Panc1 (cell line): ENCODE measurements at regions not wholly inside any gene's neighbourhood (a gene's known extent, or its start where the extent isn't known, plus 50 kb on each side); places are given as distances from the start of the nearest gene placed in this dataset.

Experiments
- ATAC-seq: fragments of 200-7000 bp; cut with Tn5 transposase; 2 replicates; pipeline ENCODE4 v1.9.1; 2020; ENCODE audit warnings: mild to moderate bottlenecking, moderate library complexity
- BruUV-seq: library from RNA; stranded (reverse); fragments of 400-500 nt; replicated peaks from 2 replicates; lab custom pipeline; 2021; lab: Mats Ljungman, UMichigan
- CTCF ChIA-PET: fragments of 300-600 bp; sonication (Branson Sonifier 250); formaldehyde crosslinking; loops from one replicate; lab custom pipeline; 2022; ENCODE audit warnings: antibody characterized with exemption; lab: Charles Lee
- POLR2A ChIA-PET: fragments of 300-600 bp; sonication (Branson Sonifier 250); formaldehyde crosslinking; loops from one replicate; lab custom pipeline; 2022; ENCODE audit warnings: antibody characterized with exemption; lab: Charles Lee
- DNase-seq: peaks from one replicate; pipeline ENCODE4 v3.0.0-alpha.2; 2010; ENCODE audit warnings: low read depth, low spot score
- H3K27ac ChIP-seq: 2 replicates; pipeline ENCODE4 v1.5.1; 2011; ENCODE audit warnings: mild to moderate bottlenecking, low read length, inconsistent platforms
- H3K27me3 ChIP-seq: fragments of 200-500 bp; sonication (Bioruptor generic); 2 replicates; pipeline ENCODE4 v1.6.0; 2014; ENCODE audit warnings: low read length, inconsistent platforms; ENCODE audit not compliant: control insufficient read depth, insufficient read depth
- H3K36me3 ChIP-seq: fragments of 200-500 bp; sonication (Bioruptor generic); 2 replicates; pipeline ENCODE4 v1.5.1; 2014; ENCODE audit warnings: inconsistent platforms, mild to moderate bottlenecking, low read length, moderate library complexity; ENCODE audit not compliant: control insufficient read depth, insufficient read depth
- H3K4me1 ChIP-seq: 2 replicates; pipeline ENCODE4 v1.5.1; 2011; ENCODE audit warnings: inconsistent platforms, mild to moderate bottlenecking, low read length, moderate library complexity; ENCODE audit not compliant: control insufficient read depth, insufficient read depth
- H3K4me3 ChIP-seq, 2 experiments: 2 replicates each; pipeline ENCODE4 v1.5.1; 2011 to 2012; ENCODE audit warnings: low read depth in 2 of 2, low read length in 2 of 2, mild to moderate bottlenecking in 2 of 2, inconsistent platforms in 1 of 2, moderate library complexity in 1 of 2
- H3K9me3 ChIP-seq: fragments of 200-500 bp; sonication (Bioruptor generic); 2 replicates; pipeline ENCODE4 v1.5.1; 2014; ENCODE audit warnings: low read depth, mild to moderate bottlenecking, inconsistent platforms, low read length, moderate library complexity; ENCODE audit not compliant: control insufficient read depth, insufficient read depth
- POLR2AphosphoS5 ChIP-seq: IDR thresholded peaks from 2 replicates; pipeline ENCODE4 v1.6.1; 2012; ENCODE audit warnings: mild to moderate bottlenecking, low read depth, low read length, moderate library complexity
- REST ChIP-seq, 2 experiments: IDR thresholded peaks; 2 replicates each; pipeline ENCODE4 v1.6.1; 2011 to 2012; ENCODE audit warnings: low read depth in 2 of 2, control low read depth in 1 of 2, low read length in 1 of 2, mild to moderate bottlenecking in 1 of 2, moderate library complexity in 1 of 2; ENCODE audit not compliant: insufficient read depth in 1 of 2
- SIN3A ChIP-seq: IDR thresholded peaks from 2 replicates; pipeline ENCODE4 v1.6.1; 2012; ENCODE audit warnings: low read depth, mild to moderate bottlenecking, low read length, moderate library complexity, borderline replicate concordance; ENCODE audit not compliant: insufficient read depth
- TCF7L2 ChIP-seq: IDR thresholded peaks from 2 replicates; pipeline ENCODE4 v1.6.1; 2011; ENCODE audit warnings: mild to moderate bottlenecking, low read depth, low read length, inconsistent platforms
- in situ Hi-C: cut with HindIII; loops from 2 replicates; pipeline ENCODE4 v1.10.0; 2016; ENCODE audit warnings: low sequenced_read_pairs, low pct_unique_long_range_greater_than_20kb
- intact Hi-C: fragments of 100-400 bp; cut with micrococcal nuclease; formaldehyde crosslinking; loops from one replicate; pipeline ENCODE4 v1.10.0; 2022; ENCODE audit not compliant: unreplicated experiment
- TF ChIP-seq, protein P1 (sequence below): fragments of 450-650 bp; IDR thresholded peaks from 2 replicates; pipeline ENCODE4 v1.5.1; 2017; ENCODE audit warnings: mild to moderate bottlenecking

DNA sequence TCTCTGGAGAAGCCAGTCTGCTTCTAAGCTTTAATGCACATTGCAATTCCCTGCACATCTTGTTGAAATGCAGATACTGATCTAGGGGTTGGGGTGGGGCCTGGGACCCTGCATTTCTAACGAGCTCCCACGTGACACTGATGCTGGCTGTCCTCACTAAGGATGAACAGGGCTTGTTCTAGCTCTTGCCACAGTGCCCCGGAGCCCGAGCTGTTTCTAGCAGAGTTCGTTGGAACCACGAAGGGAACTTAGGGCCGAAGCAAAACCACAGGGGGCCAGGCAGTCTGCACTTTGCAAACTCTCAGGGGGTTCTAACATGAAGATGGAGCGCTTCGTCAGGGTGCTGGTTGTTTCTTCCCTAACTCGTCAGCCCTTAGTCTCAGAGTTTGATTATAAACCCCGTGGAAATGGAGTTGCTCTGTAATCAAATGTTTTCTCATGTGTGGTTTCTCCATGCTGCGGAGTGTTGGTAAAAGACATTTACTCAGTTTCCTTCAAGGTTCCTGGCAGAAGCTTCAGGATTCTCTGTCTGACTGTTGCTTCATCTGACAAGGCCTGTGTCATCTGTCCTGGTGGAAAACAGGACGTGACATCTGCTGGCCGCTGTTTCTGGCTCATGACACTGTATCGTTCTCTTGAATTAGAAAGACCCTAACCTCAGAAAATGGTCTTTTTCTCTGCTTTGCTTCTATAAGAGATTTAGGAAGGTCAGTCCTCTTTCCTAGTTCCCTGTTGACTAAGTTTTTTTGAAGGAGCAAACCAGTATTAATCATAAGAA lies 221.5 kb downstream of the TEX29 start:
- ChIA-PET POLR2A (no interaction called here), CTCF (no interaction called here)
- intact Hi-C loops, result no loop called here
- in situ Hi-C loops, result no loop called here
- Histone ChIP-seq H3K27me3 (no peaks in the 10 kb centered on the region; the same call in 1 of the 2 replicates), H3K9me3 (no peaks in the 10 kb centered on the region), H3K36me3 (no peaks in the 10 kb centered on the region), H3K27ac (no peak overlapping the region), H3K4me3 (no peak overlapping the region), H3K4me1 (no peaks in the 10 kb centered on the region)
- TF ChIP-seq SIN3A, result no peak
- no peak for TF ChIP-seq REST (IDR thresholded peaks at IDR 0.05; ENCODE audit: insufficient read depth in 1 of 2, low read depth in 2 of 2, low read length in 1 of 2)
- no peak for TF ChIP-seq POLR2AphosphoS5
- no peak for TF ChIP-seq TCF7L2
- TF ChIP-seq, protein P1, sequence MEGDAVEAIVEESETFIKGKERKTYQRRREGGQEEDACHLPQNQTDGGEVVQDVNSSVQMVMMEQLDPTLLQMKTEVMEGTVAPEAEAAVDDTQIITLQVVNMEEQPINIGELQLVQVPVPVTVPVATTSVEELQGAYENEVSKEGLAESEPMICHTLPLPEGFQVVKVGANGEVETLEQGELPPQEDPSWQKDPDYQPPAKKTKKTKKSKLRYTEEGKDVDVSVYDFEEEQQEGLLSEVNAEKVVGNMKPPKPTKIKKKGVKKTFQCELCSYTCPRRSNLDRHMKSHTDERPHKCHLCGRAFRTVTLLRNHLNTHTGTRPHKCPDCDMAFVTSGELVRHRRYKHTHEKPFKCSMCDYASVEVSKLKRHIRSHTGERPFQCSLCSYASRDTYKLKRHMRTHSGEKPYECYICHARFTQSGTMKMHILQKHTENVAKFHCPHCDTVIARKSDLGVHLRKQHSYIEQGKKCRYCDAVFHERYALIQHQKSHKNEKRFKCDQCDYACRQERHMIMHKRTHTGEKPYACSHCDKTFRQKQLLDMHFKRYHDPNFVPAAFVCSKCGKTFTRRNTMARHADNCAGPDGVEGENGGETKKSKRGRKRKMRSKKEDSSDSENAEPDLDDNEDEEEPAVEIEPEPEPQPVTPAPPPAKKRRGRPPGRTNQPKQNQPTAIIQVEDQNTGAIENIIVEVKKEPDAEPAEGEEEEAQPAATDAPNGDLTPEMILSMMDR, result no peak
- no TSS peak for BruUV-seq
- DNase-seq, result no peak
- ATAC-seq, result no peak

DNA sequence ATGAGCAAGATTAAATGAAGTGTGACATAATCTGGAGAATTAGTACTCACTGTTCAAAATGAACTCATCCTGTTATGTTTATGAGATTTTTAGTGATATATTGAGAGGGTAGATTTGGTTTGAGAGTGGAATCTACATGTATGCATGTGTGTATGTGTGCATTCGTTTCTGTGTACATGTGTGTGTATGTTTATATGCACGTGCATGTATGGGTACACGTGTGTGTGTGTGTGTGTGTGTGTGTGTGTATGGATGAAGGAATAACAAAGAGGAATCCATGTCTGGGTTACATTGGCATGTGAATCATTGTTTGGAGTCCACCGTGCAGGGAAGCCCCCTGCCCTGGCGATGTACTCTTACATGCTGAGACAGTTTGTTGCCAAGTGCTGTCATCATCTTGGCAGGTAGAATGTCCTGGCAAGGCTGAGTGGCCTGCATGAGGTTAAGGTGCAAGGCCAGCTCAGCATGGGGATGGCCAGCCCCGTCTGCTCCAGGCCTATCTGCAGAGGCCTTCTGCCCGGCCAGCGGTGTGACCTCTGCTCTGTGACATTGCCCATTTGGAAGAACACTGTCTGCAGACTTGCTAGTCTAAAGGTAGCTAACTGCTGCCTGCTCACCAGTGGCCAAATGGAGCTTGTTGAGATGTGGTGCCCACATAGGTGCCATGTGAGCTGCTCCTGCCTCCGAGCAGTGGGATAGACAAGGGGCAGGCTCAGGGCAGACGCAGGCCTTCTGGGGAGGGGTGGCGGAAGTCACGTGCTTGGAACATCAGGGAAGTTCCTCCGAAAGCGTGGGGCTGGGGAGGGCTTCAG lies 222.3 kb downstream of the TEX29 start:
- H3K36me3 ChIP-seq, result no peaks in the 10 kb centered on the region
- no peaks in the 10 kb centered on the region; the same call in 1 of the 2 replicates for H3K27me3 ChIP-seq
- CTCF ChIA-PET, result no interaction called here
- H3K4me1 ChIP-seq, result no peaks in the 10 kb centered on the region
- H3K27ac ChIP-seq, result no peak overlapping the region
- ATAC-seq (no peak), DNase-seq (no peak)
- POLR2A ChIA-PET, result no interaction called here
- intact Hi-C loops, result no loop called here
- H3K9me3 ChIP-seq, result no peaks in the 10 kb centered on the region
- no peak overlapping the region for H3K4me3 ChIP-seq
- TF ChIP-seq SIN3A (no peak), POLR2AphosphoS5 (no peak), TCF7L2 (no peak), REST (IDR thresholded peaks at IDR 0.05; ENCODE audit: insufficient read depth in 1 of 2, low read depth in 2 of 2, low read length in 1 of 2) (no peak)
- TF ChIP-seq, protein P1, result no peak
- no TSS peak for BruUV-seq
- in situ Hi-C loops, result no loop called here
